Peyer's patch (tissue), 4 donors: ENCODE measurements at regions not wholly inside any gene's neighbourhood (a gene's known extent, or its start where the extent isn't known, plus 50 kb on each side); places are given as distances from the start of the nearest gene placed in this dataset.

Experiments used
- CTCF ChIP-seq, 6 experiments: fragments of 450-650 bp in 4 of 6; fragments of 200-600 bp in 2 of 6; sonication (generic) in 1 of 6; IDR thresholded peaks; one replicate each; pipeline ENCODE4 v1.5.1; 2017 to 2019; ENCODE audit warnings: antibody characterized with exemption in 6 of 6, mild to moderate bottlenecking in 3 of 6, moderate library complexity in 1 of 6
- POLR2A ChIP-seq, 2 donors: fragments of 450-650 bp; IDR thresholded peaks; one replicate each; pipeline ENCODE4 v1.5.1; 2017; ENCODE audit warnings: antibody characterized with exemption in 2 of 2, mild to moderate bottlenecking in 2 of 2, moderate library complexity in 2 of 2

- no peak for TF ChIP-seq CTCF (IDR thresholded peaks at IDR 0.05)
- no peak for TF ChIP-seq POLR2A (IDR thresholded peaks at IDR 0.05)
Measured at GRCh38 chr4:116320859-116321258, 764.5 kb downstream of the TRAM1L1 start.
